Nephron progenitor cell (in vitro differentiated cells): ENCODE measurements at regions not wholly inside any gene's neighbourhood (a gene's known extent, or its start where the extent isn't known, plus 50 kb on each side); places are given as distances from the start of the nearest gene placed in this dataset.

Source experiments
- DNase-seq: peaks from one replicate; pipeline ENCODE4 v3.0.0; 2021
- H3K27ac Mint-ChIP-seq: 2 replicates; pipeline ENCODE4 v1.8.0; 2021; ENCODE audit warnings: mild to moderate bottlenecking, moderate library complexity, mixed read lengths
- H3K27me3 Mint-ChIP-seq: 2 replicates; pipeline ENCODE4 v1.8.0; 2021; ENCODE audit warnings: mild to moderate bottlenecking, low read depth, mixed read lengths; ENCODE audit not compliant: poor library complexity
- H3K36me3 Mint-ChIP-seq: 2 replicates; pipeline ENCODE4 v1.8.0; 2021; ENCODE audit warnings: low read depth, mixed read lengths
- H3K4me1 Mint-ChIP-seq: 2 replicates; pipeline ENCODE4 v1.8.0; 2021; ENCODE audit warnings: mixed read lengths
- H3K4me3 Mint-ChIP-seq: 2 replicates; pipeline ENCODE4 v1.8.0; 2021; ENCODE audit warnings: mild to moderate bottlenecking, moderate library complexity, mixed read lengths
- H3K9me3 Mint-ChIP-seq: 2 replicates; pipeline ENCODE4 v1.8.0; 2021; ENCODE audit warnings: mild to moderate bottlenecking, moderate library complexity, mixed read lengths
- TF ChIP-seq, protein P1 (sequence below): fragments of 200-600 bp; sonication (generic); IDR thresholded peaks from 2 replicates; pipeline ENCODE4 v1.5.0; 2021; ENCODE audit warnings: antibody characterized with exemption

DNA sequence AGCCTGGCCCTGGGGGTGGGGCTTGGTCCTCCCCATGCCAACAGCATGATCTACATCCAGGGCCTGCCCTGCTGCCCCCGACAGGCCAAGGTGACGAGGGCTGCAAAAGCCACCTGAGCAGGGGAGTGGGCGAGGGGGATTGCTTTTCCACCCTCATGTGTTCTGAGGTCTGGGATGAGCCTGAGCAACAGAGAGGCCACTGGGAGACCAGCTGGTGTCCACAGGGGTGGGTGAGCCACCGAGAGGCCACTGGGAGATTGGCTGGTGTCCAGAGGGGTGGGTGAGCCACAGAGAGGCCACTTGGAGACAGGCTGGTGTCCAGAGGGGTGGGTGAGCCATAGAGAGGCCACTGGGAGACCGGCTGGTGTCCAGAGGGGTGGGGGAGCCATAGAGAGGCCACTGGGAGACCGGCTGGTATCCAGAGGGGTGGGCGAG, 147.4 kb upstream of the GPC1 start:
- Mint-ChIP-seq H3K4me1 (peaks cover 37% of the 10 kb centered on the region), H3K4me3 (no peak overlapping the region)

DNA sequence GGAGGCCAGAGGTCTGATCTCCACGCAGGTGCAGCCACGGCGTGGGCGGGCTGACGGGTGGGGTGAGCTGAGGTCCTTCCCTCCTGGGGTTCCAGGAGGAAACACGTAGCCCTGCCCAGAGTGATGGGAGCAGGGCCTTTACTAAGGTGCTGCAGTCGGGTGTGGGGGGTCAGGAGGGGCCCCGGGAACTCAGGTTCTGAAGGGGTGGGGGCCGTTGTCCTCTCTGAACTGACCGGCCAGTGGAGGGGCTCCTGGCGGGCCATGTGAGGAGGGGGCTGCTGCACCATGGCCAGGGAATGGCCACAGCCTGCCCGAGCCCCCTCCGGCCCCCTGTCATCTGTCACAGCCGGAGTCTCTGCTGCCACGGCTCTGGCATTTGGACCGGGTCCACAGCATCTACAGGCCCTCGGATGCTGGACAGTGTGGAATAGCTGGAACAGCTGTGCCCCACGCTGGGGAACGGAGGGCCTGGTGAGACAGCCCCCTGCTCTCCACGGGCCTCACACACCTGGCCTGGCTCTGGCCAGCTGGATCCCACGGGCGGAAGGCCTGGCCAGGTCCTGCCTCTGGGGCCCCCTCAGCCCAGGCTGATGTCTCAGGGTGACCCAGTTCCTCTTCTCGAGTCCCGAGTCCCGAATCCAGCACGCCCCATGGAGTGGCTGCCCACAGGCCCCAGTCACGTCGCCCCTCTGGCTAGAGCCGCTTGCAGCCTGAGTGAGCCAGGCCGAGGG, 145.6 kb upstream of the GPC1 start:
- Mint-ChIP-seq H3K27ac (no peak overlapping the region), H3K27me3 (peaks cover 12% of the 10 kb centered on the region)
- TF ChIP-seq, protein P1, sequence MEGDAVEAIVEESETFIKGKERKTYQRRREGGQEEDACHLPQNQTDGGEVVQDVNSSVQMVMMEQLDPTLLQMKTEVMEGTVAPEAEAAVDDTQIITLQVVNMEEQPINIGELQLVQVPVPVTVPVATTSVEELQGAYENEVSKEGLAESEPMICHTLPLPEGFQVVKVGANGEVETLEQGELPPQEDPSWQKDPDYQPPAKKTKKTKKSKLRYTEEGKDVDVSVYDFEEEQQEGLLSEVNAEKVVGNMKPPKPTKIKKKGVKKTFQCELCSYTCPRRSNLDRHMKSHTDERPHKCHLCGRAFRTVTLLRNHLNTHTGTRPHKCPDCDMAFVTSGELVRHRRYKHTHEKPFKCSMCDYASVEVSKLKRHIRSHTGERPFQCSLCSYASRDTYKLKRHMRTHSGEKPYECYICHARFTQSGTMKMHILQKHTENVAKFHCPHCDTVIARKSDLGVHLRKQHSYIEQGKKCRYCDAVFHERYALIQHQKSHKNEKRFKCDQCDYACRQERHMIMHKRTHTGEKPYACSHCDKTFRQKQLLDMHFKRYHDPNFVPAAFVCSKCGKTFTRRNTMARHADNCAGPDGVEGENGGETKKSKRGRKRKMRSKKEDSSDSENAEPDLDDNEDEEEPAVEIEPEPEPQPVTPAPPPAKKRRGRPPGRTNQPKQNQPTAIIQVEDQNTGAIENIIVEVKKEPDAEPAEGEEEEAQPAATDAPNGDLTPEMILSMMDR = no peak

More for the DNA sequence above, 147.4 kb upstream of the GPC1 start:
- DNase-seq = no peak
- Mint-ChIP-seq H3K9me3 (peaks cover 1% of the 10 kb centered on the region), H3K36me3 (no peaks in the 10 kb centered on the region), H3K27me3 (peaks cover 12% of the 10 kb centered on the region), H3K27ac (no peak overlapping the region)
- TF ChIP-seq, protein P1 = no peak

DNA sequence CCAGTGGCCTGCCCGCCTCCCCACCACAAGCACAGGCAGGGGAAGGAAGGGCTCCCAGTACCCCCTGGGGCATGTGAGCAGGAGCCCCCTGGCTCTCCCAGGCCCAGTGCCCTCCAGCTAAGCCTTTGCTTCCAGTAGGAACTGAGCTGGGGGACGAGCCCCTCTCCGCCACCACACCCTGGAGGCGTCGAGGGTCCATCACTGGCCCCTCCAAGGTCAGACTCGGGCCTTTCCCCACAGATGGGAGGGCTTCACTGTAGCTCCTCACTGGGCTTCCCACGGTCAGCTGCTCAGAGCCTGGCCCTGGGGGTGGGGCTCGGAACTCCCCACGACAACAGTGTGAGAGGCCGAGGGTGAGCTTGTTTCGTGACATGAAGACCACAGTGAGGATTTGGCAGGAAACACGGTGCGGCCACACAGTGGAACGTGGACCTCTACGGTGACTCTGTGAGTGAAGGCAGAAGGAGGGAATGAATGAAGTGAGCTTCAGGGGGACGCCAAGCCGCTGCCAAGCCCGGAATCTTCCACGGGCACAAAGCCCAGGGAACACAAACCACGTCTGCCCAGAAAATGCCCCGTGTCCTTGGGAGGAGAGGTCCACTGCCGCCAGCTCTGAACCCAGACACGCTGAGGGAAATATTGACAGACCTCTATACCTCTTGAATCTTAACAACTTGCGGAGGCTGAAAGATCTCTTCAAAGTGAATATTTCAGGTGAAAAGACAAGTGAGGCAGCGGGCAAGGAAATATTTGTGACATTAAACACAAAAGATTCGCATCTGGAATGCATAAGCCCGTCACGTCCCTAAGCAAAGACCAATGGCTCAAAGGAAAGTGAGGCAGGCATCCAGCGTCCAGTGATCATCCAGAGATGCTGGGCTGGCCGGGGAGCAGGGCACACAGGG, 144.8 kb upstream of the GPC1 start:
- TF ChIP-seq, protein P1 = no peak
- Mint-ChIP-seq H3K4me3 (no peak overlapping the region), H3K4me1 (peaks cover 63% of the 10 kb centered on the region), H3K27ac (no peak overlapping the region), H3K36me3 (no peaks in the 10 kb centered on the region), H3K9me3 (no peaks in the 10 kb centered on the region), H3K27me3 (peaks cover 7% of the 10 kb centered on the region)
- no peak for DNase-seq

More for the DNA sequence above, 145.6 kb upstream of the GPC1 start:
- no peak overlapping the region for H3K4me3 Mint-ChIP-seq
- H3K36me3 Mint-ChIP-seq = no peaks in the 10 kb centered on the region
- DNase-seq = no peak
- H3K4me1 Mint-ChIP-seq = peaks cover 55% of the 10 kb centered on the region
- H3K9me3 Mint-ChIP-seq = no peaks in the 10 kb centered on the region

DNA sequence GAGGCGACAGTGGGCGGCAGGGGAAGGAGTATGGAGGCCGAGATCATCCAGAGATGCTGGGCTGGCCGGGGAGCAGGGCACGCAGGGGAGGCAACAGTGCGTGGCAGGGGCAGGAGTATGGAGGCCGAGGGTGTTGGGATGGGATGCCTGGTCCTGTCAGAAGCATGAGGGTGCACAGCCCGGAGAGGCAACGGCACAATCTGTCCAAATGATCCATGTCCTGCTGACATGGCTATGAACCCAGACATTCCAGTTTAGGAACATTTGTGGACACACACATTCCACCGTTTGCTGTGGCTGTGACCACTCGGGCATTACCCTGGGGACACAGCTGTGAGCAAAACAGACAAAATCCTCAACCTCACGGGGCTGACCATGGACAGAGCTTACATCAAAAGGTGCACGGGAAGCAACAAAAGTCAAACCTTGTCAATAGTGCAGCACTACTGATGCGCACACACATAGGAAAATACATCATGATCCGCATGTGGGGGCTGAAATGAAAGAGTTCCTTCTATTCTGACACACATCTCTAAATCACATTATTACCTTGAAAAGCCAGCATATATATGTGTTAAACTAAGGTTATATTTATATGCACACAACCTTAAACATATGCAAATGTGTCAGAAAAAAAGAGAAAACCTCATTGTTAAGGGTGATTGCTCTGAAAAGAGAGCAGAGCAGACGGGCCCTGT, 144.0 kb upstream of the GPC1 start:
- Mint-ChIP-seq H3K36me3 (no peaks in the 10 kb centered on the region), H3K4me3 (no peak overlapping the region), H3K4me1 (peaks cover 71% of the 10 kb centered on the region), H3K27me3 (peaks cover 7% of the 10 kb centered on the region), H3K9me3 (no peaks in the 10 kb centered on the region), H3K27ac (no peak overlapping the region)
- DNase-seq = no peak
- TF ChIP-seq, protein P1 = no peak

DNA sequence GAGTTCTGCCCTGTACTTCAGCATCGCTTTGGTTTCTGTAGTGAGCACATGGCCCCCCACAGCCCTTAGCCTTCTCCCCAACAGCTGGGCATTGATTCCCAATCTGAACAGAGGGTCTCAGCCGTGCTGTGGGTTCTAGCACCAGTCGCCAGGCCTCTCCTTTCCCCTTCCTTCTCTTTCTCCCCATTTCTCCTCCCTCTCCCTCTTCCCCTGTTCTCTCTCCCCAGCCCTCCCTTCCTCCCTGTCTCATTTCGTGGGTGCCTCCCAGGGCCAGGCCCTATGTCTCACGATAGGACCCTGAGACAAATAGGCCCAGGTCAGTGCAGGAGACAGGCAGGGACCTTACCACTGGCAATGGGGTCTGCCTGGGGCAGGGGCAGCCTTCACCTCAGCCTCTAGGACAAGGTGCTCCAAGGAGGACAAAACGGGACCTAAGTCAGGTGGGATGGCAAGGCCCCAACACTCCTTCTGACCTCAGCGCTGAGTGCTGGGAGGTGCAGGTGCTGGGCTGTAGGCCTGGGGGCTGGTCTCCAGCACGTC, 143.4 kb upstream of the GPC1 start:
- no peaks in the 10 kb centered on the region for H3K9me3 Mint-ChIP-seq
- peaks cover 3% of the 10 kb centered on the region for H3K27me3 Mint-ChIP-seq
- no peak for DNase-seq
- H3K4me1 Mint-ChIP-seq = peaks cover 68% of the 10 kb centered on the region
- no peak overlapping the region for H3K27ac Mint-ChIP-seq
- H3K4me3 Mint-ChIP-seq = no peak overlapping the region
- H3K36me3 Mint-ChIP-seq = no peaks in the 10 kb centered on the region
- TF ChIP-seq, protein P1 = no peak
